B cell (primary cell): ENCODE measurements at regions not wholly inside any gene's neighbourhood (a gene's known extent, or its start where the extent isn't known, plus 50 kb on each side); places are given as distances from the start of the nearest gene placed in this dataset.

Experiments
- EZH2 ChIP-seq: IDR thresholded peaks from 2 replicates; pipeline ENCODE4 v1.6.1; 2012; ENCODE audit warnings: borderline replicate concordance, low read depth, mild to moderate bottlenecking, moderate library complexity, low read length; ENCODE audit not compliant: insufficient read depth, poor library complexity, severe bottlenecking
- TF ChIP-seq, protein P1 (sequence below): fragments of 200-600 bp; IDR thresholded peaks from one replicate; pipeline ENCODE4 v1.8.0; 2022; ENCODE audit warnings: antibody characterized with exemption, mild to moderate bottlenecking

DNA sequence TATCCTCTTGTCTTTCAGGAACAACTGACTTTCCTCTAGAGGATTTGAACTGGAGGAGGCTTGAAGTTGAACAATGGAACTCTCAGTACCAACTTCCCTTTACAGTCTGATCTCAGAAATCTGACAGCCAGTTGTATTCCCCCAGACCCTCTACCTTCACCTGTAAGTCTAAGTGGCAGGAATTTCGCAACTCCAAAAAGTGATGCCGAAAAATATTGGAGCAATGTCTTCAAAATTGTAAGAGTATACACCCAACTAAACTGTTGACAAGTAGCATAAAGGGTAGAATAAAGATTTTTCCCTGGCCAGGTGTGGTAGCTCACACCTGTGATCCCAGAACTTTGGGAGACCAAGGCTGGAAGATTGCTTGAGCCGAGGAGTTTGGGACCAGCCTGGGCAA, 69.1 kb upstream of the CFAP20DC start:
- TF ChIP-seq, protein P1, sequence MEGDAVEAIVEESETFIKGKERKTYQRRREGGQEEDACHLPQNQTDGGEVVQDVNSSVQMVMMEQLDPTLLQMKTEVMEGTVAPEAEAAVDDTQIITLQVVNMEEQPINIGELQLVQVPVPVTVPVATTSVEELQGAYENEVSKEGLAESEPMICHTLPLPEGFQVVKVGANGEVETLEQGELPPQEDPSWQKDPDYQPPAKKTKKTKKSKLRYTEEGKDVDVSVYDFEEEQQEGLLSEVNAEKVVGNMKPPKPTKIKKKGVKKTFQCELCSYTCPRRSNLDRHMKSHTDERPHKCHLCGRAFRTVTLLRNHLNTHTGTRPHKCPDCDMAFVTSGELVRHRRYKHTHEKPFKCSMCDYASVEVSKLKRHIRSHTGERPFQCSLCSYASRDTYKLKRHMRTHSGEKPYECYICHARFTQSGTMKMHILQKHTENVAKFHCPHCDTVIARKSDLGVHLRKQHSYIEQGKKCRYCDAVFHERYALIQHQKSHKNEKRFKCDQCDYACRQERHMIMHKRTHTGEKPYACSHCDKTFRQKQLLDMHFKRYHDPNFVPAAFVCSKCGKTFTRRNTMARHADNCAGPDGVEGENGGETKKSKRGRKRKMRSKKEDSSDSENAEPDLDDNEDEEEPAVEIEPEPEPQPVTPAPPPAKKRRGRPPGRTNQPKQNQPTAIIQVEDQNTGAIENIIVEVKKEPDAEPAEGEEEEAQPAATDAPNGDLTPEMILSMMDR = no peak
- no peak for TF ChIP-seq EZH2
